ENCODE measurements at regions not wholly inside any gene's neighbourhood (a gene's known extent, or its start where the extent isn't known, plus 50 kb on each side); places are given as distances from the start of the nearest gene placed in this dataset.

DNA sequence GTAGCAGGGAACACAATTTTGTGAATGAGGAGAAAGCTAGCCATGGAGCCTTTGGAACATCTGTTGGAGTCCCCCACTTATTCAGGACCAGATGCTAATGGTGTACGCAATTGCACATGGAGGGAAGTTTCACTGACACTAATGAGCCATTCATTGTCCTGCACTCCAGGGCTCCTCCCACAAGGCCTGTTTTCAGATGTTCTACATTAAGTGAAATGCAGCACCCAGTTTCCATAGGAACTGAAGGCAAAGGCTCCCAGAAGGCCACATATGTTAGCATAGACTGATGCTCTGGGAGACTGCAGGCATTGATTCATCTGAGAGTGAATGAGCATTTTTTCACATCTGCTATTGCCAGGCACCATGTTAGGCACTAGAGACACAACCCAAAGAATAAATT, 399.5 kb downstream of the ETS1 start:
- intact Hi-C loops (cut with DNase I), result no loop called here
- Histone ChIP-seq H3K27me3 (no peaks in the 10 kb centered on the region), H3K36me3 (no peaks in the 10 kb centered on the region), H3K4me1 (no peaks in the 10 kb centered on the region), H3K4me3 (no peak overlapping the region), H3K27ac (no peak overlapping the region), H3K9me3 (peaks cover 0 to 4% (median 0%) of the 10 kb centered on the region in 3 donors)
- no peak for TF ChIP-seq POLR2A (IDR thresholded peaks at IDR 0.05)
- TF ChIP-seq, protein P1, sequence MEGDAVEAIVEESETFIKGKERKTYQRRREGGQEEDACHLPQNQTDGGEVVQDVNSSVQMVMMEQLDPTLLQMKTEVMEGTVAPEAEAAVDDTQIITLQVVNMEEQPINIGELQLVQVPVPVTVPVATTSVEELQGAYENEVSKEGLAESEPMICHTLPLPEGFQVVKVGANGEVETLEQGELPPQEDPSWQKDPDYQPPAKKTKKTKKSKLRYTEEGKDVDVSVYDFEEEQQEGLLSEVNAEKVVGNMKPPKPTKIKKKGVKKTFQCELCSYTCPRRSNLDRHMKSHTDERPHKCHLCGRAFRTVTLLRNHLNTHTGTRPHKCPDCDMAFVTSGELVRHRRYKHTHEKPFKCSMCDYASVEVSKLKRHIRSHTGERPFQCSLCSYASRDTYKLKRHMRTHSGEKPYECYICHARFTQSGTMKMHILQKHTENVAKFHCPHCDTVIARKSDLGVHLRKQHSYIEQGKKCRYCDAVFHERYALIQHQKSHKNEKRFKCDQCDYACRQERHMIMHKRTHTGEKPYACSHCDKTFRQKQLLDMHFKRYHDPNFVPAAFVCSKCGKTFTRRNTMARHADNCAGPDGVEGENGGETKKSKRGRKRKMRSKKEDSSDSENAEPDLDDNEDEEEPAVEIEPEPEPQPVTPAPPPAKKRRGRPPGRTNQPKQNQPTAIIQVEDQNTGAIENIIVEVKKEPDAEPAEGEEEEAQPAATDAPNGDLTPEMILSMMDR (IDR thresholded peaks at IDR 0.05), result no peak
- WGBS, 2 donors, result 100% methylated on average over 1 of the region's 1 CpG
- DNase-seq, result no peak

DNA sequence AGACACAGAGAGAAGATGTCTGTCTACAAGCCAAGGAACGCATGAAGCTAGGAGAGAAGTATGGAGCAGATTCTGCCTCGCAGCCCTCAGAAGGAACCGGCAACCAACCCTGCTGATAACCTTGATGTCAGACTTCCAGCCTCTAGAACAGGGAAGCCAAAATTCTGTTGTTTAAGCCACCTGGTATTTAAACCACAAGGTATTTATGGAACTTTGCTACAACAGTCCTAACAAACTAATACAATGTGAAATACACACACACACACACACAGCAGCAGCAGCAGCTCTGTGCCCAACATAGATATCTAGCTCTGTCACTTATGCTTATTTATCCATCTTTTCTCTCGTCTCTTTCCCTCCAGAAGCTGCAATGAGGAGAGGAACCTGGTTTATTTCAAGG, 400.0 kb downstream of the ETS1 start:
- no peak overlapping the region for H3K4me3 ChIP-seq
- intact Hi-C loops (cut with DNase I), result no loop called here
- peaks cover 0 to 4% (median 0%) of the 10 kb centered on the region in 3 donors for H3K9me3 ChIP-seq
- no peak overlapping the region for H3K27ac ChIP-seq
- H3K36me3 ChIP-seq, result no peaks in the 10 kb centered on the region
- H3K27me3 ChIP-seq, result no peaks in the 10 kb centered on the region
- 77 to 81% methylated on average over 4 of the region's 4 CpGs for WGBS, 2 donors
- no peak for TF ChIP-seq POLR2A (IDR thresholded peaks at IDR 0.05)
- TF ChIP-seq, protein P1 (IDR thresholded peaks at IDR 0.05), result no peak
- no peak for DNase-seq
- H3K4me1 ChIP-seq, result no peaks in the 10 kb centered on the region

DNA sequence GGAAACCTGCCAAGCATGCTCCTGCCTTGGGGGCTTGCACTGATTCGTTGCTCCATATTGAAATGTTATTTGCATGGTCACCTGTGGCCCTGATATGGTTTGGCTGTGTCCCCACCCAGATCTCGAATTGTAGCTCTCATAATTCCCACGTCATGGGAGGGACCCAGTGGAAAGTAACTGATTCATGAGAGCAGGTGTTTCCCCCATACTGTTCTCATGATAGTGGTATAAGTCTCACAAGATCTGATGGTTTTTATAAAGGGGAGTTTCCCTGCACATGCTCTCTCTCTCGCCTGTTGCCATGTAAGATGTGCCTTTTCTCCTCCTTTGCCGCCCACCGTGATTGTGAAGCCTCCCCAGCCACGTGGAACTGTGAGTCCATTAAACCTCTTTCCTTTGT, 402.4 kb downstream of the ETS1 start:
- 70 to 72% methylated on average over 7 of the region's 7 CpGs for WGBS, 2 donors
- no peak for DNase-seq
- Histone ChIP-seq H3K4me1 (peaks cover 0 to 6% (median 0%) of the 10 kb centered on the region in 3 donors), H3K27me3 (no peaks in the 10 kb centered on the region), H3K27ac (no peak overlapping the region), H3K9me3 (peaks cover 0 to 4% (median 0%) of the 10 kb centered on the region in 3 donors), H3K4me3 (no peak overlapping the region), H3K36me3 (no peaks in the 10 kb centered on the region)
- intact Hi-C loops (cut with DNase I), result no loop called here
- no peak for TF ChIP-seq POLR2A (IDR thresholded peaks at IDR 0.05)
- TF ChIP-seq, protein P1 (IDR thresholded peaks at IDR 0.05), result no peak

DNA sequence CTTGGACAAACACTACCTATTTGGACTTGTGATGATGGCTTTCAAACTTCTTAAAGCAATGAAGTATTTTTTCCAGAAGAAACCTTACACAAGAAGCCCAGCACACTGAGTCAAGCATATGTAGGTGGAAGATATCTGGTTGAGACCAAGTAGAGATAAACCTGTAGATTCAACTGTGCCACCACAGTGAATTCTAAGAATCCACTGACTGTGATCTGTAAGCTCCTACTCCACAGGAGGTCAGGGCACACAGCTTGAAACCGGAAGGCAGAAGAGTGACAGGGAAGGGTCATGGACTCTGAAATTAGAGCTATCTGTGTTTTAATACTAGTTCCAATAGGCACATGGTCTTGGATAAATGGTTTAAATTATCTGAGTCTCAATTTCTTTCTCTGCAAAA, 404.5 kb downstream of the ETS1 start:
- Histone ChIP-seq H3K4me1 (peaks cover 0 to 6% (median 0%) of the 10 kb centered on the region in 3 donors), H3K27me3 (no peaks in the 10 kb centered on the region)

DNA sequence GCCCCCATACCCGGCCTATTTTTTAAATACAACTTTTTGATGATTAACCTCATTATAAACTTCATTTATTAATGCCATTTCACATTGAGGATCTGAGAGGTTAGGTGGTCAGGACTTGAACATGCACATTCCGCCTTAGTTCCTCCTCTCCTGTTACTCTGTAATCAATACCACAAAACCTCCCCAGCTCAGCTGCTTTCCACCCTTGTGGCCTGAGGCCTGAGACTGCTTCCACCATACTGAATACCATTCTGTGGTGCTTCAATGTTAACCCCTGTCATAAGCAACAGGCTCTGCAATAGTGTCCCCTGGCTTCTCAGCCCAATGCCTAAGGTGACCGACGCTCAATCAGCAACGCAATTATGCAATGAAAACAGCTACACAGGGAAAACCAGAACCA, 405.4 kb downstream of the ETS1 start:
- 94 to 100% methylated on average over 5 of the region's 5 CpGs for WGBS, 2 donors
- no peak for TF ChIP-seq POLR2A (IDR thresholded peaks at IDR 0.05)
- TF ChIP-seq, protein P1 (IDR thresholded peaks at IDR 0.05), result no peak
- Histone ChIP-seq H3K4me1 (peaks cover 0 to 6% (median 0%) of the 10 kb centered on the region in 3 donors), H3K9me3 (peaks cover 0 to 4% (median 0%) of the 10 kb centered on the region in 3 donors), H3K27me3 (no peaks in the 10 kb centered on the region), H3K4me3 (no peak overlapping the region), H3K36me3 (no peaks in the 10 kb centered on the region), H3K27ac (no peak overlapping the region)
- DNase-seq, result no peak
- intact Hi-C loops (cut with DNase I), result no loop called here

More for the DNA sequence above, 404.5 kb downstream of the ETS1 start:
- H3K36me3 ChIP-seq, result no peaks in the 10 kb centered on the region
- TF ChIP-seq POLR2A (IDR thresholded peaks at IDR 0.05), result no peak
- TF ChIP-seq, protein P1 (IDR thresholded peaks at IDR 0.05), result no peak
- H3K9me3 ChIP-seq, result peaks cover 0 to 4% (median 0%) of the 10 kb centered on the region in 3 donors
- no peak for DNase-seq
- no peak overlapping the region for H3K4me3 ChIP-seq
- H3K27ac ChIP-seq, result no peak overlapping the region
- intact Hi-C loops (cut with DNase I), result no loop called here
- WGBS, 2 donors, result 92 to 95% methylated on average over 1 of the region's 1 CpG
